GM12892 (cell line): ENCODE measurements at regions not wholly inside any gene's neighbourhood (a gene's known extent, or its start where the extent isn't known, plus 50 kb on each side); places are given as distances from the start of the nearest gene placed in this dataset.

Experiments used
- POLR2A ChIP-seq: IDR thresholded peaks from 2 replicates; pipeline ENCODE4 v1.6.1; 2011; ENCODE audit warnings: low read depth, low read length, control low read depth
- POLR2AphosphoS5 ChIP-seq: IDR thresholded peaks from 2 replicates; pipeline ENCODE4 v1.6.1; 2011; ENCODE audit warnings: low read depth, low read length, control low read depth

DNA sequence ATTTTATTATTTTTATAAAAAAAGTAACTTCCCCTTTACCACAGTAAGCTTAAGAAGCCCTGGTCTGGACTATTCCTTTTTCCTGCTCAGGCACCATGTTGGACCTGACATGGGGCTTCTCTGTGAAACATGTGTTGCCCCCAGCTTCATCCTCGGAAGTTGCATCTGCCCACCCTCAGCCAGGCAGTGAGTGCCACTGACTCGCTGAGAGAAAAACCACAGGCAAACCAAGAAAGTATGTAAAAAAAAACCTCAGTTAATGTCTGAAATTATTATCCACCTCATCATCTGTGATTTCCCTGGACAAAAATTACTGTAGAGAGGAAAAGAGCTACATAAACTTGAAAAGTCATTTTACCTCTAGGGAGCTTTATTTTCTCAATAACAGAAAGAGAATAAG, 109.9 kb upstream of the MCHR2 start:
- TF ChIP-seq POLR2A (no peak), POLR2AphosphoS5 (no peak)
